ENCODE measurements at regions not wholly inside any gene's neighbourhood (a gene's known extent, or its start where the extent isn't known, plus 50 kb on each side); places are given as distances from the start of the nearest gene placed in this dataset.
A peak's percentile ranks its signal among the peaks of the same experiment; 100 is the strongest.

GRCh38 chr14:97477353-97477752, 680.2 kb downstream of the VRK1 start:
- ATAC-seq: peak; percentile 38 to 43
- peaks cover 12 to 18% of the 10 kb centered on the region in 2 donors for H3K4me1 Mint-ChIP-seq (ENCODE audit: low read depth in 2 of 2)
- no peak overlapping the region for H3K4me3 Mint-ChIP-seq
- peaks cover 7 to 14% of the 10 kb centered on the region in 2 donors for H3K27me3 Mint-ChIP-seq
- H3K27ac Mint-ChIP-seq: no peak overlapping the region
- peaks cover 10% of the 10 kb centered on the region for H3K36me3 Mint-ChIP-seq
- peaks cover 3% of the 10 kb centered on the region for H3K9me3 Mint-ChIP-seq
- DNase-seq (ENCODE audit: low spot score): no peak

GRCh38 chr14:97485201-97485600, 688.0 kb downstream of the VRK1 start:
- DNase-seq (ENCODE audit: low spot score): no peak
- Mint-ChIP-seq H3K36me3 (no peaks in the 10 kb centered on the region), H3K27ac (no peak overlapping the region), H3K4me3 (no peak overlapping the region), H3K27me3 (peaks cover 0 to 21% of the 10 kb centered on the region in 2 donors), H3K4me1 (ENCODE audit: low read depth in 2 of 2) (peaks cover 6 to 18% of the 10 kb centered on the region in 2 donors), H3K9me3 (peaks cover 2% of the 10 kb centered on the region)
- ATAC-seq: no peak

GRCh38 chr14:97486601-97487120, 689.5 kb downstream of the VRK1 start:
- Mint-ChIP-seq H3K36me3 (peaks cover 4% of the 10 kb centered on the region), H3K4me3 (no peak overlapping the region), H3K27me3 (peaks cover 11 to 26% of the 10 kb centered on the region in 2 donors), H3K9me3 (peaks cover 2% of the 10 kb centered on the region), H3K4me1 (ENCODE audit: low read depth in 2 of 2) (peaks cover 19 to 31% of the 10 kb centered on the region in 2 donors), H3K27ac (no peak overlapping the region)
- no peak for DNase-seq (ENCODE audit: low spot score)
- ATAC-seq: no peak

GRCh38 chr14:97489750-97490149, 692.6 kb downstream of the VRK1 start:
- peaks cover 2% of the 10 kb centered on the region for H3K9me3 Mint-ChIP-seq
- peaks cover 21% of the 10 kb centered on the region for H3K36me3 Mint-ChIP-seq
- H3K27ac Mint-ChIP-seq: peak overlapping the region in 1 of 2 donors; percentile 63
- no peak overlapping the region for H3K4me3 Mint-ChIP-seq
- ATAC-seq: no peak
- peaks cover 19 to 29% of the 10 kb centered on the region in 2 donors for H3K4me1 Mint-ChIP-seq (ENCODE audit: low read depth in 2 of 2)
- no peak for DNase-seq (ENCODE audit: low spot score)
- H3K27me3 Mint-ChIP-seq: peaks cover 21 to 36% of the 10 kb centered on the region in 2 donors

GRCh38 chr14:97490521-97491070, 693.4 kb downstream of the VRK1 start:
- ATAC-seq (peak; percentile 62 to 64), DNase-seq (ENCODE audit: low spot score) (no peak)
- no peak overlapping the region for H3K27ac Mint-ChIP-seq
- peaks cover 2% of the 10 kb centered on the region for H3K9me3 Mint-ChIP-seq
- H3K4me1 Mint-ChIP-seq (ENCODE audit: low read depth in 2 of 2): peaks cover 19 to 26% of the 10 kb centered on the region in 2 donors
- H3K27me3 Mint-ChIP-seq: peaks cover 21 to 33% of the 10 kb centered on the region in 2 donors
- H3K36me3 Mint-ChIP-seq: peaks cover 21% of the 10 kb centered on the region
- no peak overlapping the region for H3K4me3 Mint-ChIP-seq

- H3K9me3 Mint-ChIP-seq: peaks cover 2% of the 10 kb centered on the region
- peaks cover 19 to 26% of the 10 kb centered on the region in 2 donors for H3K4me1 Mint-ChIP-seq (ENCODE audit: low read depth in 2 of 2)
- ATAC-seq (no peak), DNase-seq (ENCODE audit: low spot score) (no peak)
- H3K27ac Mint-ChIP-seq: no peak overlapping the region
- H3K27me3 Mint-ChIP-seq: peaks cover 21 to 34% of the 10 kb centered on the region in 2 donors
- no peak overlapping the region for H3K4me3 Mint-ChIP-seq
- H3K36me3 Mint-ChIP-seq: peaks cover 21% of the 10 kb centered on the region
These were observed 694.5 kb downstream of the VRK1 start for GRCh38 chr14:97491697-97492096.

GRCh38 chr14:97499790-97500481, 702.8 kb downstream of the VRK1 start:
- Mint-ChIP-seq H3K9me3 (no peaks in the 10 kb centered on the region), H3K4me1 (ENCODE audit: low read depth in 2 of 2) (no peaks in the 10 kb centered on the region), H3K27ac (no peak overlapping the region), H3K27me3 (peaks cover 0 to 14% of the 10 kb centered on the region in 2 donors), H3K4me3 (no peak overlapping the region), H3K36me3 (no peaks in the 10 kb centered on the region)
- DNase-seq (ENCODE audit: low spot score) (no peak), ATAC-seq (no peak)

- no peak for ATAC-seq
- Mint-ChIP-seq H3K4me3 (no peak overlapping the region), H3K4me1 (ENCODE audit: low read depth in 2 of 2) (peaks cover 10 to 13% of the 10 kb centered on the region in 2 donors), H3K27me3 (peaks cover 5 to 12% of the 10 kb centered on the region in 2 donors), H3K9me3 (peaks cover 7% of the 10 kb centered on the region), H3K27ac (no peak overlapping the region), H3K36me3 (peaks cover 14% of the 10 kb centered on the region)
- DNase-seq (ENCODE audit: low spot score): no peak
These were observed 709.4 kb downstream of the VRK1 start for GRCh38 chr14:97506626-97507025.

GRCh38 chr14:97513891-97514290, 716.7 kb downstream of the VRK1 start:
- Mint-ChIP-seq H3K36me3 (peaks cover 7% of the 10 kb centered on the region), H3K4me1 (ENCODE audit: low read depth in 2 of 2) (peaks cover 0 to 8% of the 10 kb centered on the region in 2 donors), H3K27me3 (peaks cover 0 to 10% of the 10 kb centered on the region in 2 donors), H3K9me3 (peaks cover 7% of the 10 kb centered on the region), H3K27ac (no peak overlapping the region), H3K4me3 (no peak overlapping the region)
- no peak for ATAC-seq
- DNase-seq (ENCODE audit: low spot score): no peak

GRCh38 chr14:97517566-97518234, 720.5 kb downstream of the VRK1 start:
- Mint-ChIP-seq H3K36me3 (peaks cover 6% of the 10 kb centered on the region), H3K27ac (peak overlapping the region in 1 of 2 donors; percentile 52), H3K27me3 (peaks cover 0 to 10% of the 10 kb centered on the region in 2 donors), H3K4me3 (no peak overlapping the region), H3K4me1 (ENCODE audit: low read depth in 2 of 2) (peaks cover 0 to 8% of the 10 kb centered on the region in 2 donors), H3K9me3 (peaks cover 10% of the 10 kb centered on the region)
- DNase-seq (ENCODE audit: low spot score) (no peak), ATAC-seq (no peak)

- no peak overlapping the region for H3K4me3 Mint-ChIP-seq
- H3K9me3 Mint-ChIP-seq: peaks cover 7% of the 10 kb centered on the region
These were observed 726.8 kb downstream of the VRK1 start for GRCh38 chr14:97523936-97524335.

GRCh38 chr14:97524589-97525319, 727.6 kb downstream of the VRK1 start:
- peaks cover 7% of the 10 kb centered on the region for H3K9me3 Mint-ChIP-seq
- DNase-seq (ENCODE audit: low spot score) (no peak), ATAC-seq (peak; percentile 51 to 53)
- peak overlapping the region; percentile 68 for H3K4me3 Mint-ChIP-seq
- H3K27ac Mint-ChIP-seq: peak overlapping the region; percentile 2 to 69
- peaks cover 0 to 24% of the 10 kb centered on the region in 2 donors for H3K27me3 Mint-ChIP-seq
- peaks cover 6% of the 10 kb centered on the region for H3K36me3 Mint-ChIP-seq
- H3K4me1 Mint-ChIP-seq (ENCODE audit: low read depth in 2 of 2): peaks cover 23 to 28% of the 10 kb centered on the region in 2 donors

More at GRCh38 chr14:97523936-97524335, 726.8 kb downstream of the VRK1 start:
- no peak for DNase-seq (ENCODE audit: low spot score)
- no peak for ATAC-seq
- H3K36me3 Mint-ChIP-seq: peaks cover 6% of the 10 kb centered on the region
- peak overlapping the region in 1 of 2 donors; percentile 20 for H3K27ac Mint-ChIP-seq
- peaks cover 0 to 24% of the 10 kb centered on the region in 2 donors for H3K27me3 Mint-ChIP-seq
- H3K4me1 Mint-ChIP-seq (ENCODE audit: low read depth in 2 of 2): peaks cover 23 to 28% of the 10 kb centered on the region in 2 donors

GRCh38 chr14:97527993-97528392, 730.8 kb downstream of the VRK1 start:
- no peak overlapping the region for H3K4me3 Mint-ChIP-seq
- H3K9me3 Mint-ChIP-seq: no peaks in the 10 kb centered on the region
- peak in 1 of 2 donors; percentile 31 for ATAC-seq
- peaks cover 0 to 18% of the 10 kb centered on the region in 2 donors for H3K27me3 Mint-ChIP-seq
- H3K4me1 Mint-ChIP-seq (ENCODE audit: low read depth in 2 of 2): peaks cover 23 to 28% of the 10 kb centered on the region in 2 donors
- no peak for DNase-seq (ENCODE audit: low spot score)
- no peak overlapping the region for H3K27ac Mint-ChIP-seq
- no peaks in the 10 kb centered on the region for H3K36me3 Mint-ChIP-seq

All from natural killer cell treated with Interleukin-12 subunit alpha and Interleukin-12 subunit beta and Interleukin-15 and Interleukin-18, amount 100 ng/mL, for 72 hours (primary cell).